ENCODE measurements at regions not wholly inside any gene's neighbourhood (a gene's known extent, or its start where the extent isn't known, plus 50 kb on each side); places are given as distances from the start of the nearest gene placed in this dataset.

GRCh38 chr2:18363348-18363747, 197.1 kb downstream of the RDH14 start:
- H3K27me3 ChIP-seq, result no peaks in the 10 kb centered on the region
- no peaks in the 10 kb centered on the region for H3K36me3 ChIP-seq
- no peak overlapping the region for H3K4me3 ChIP-seq
- no peak for DNase-seq (ENCODE audit: low spot score in 2 of 2)
- TF ChIP-seq CTCF (IDR thresholded peaks at IDR 0.05), result no peak
- H3K9me3 ChIP-seq, result no peaks in the 10 kb centered on the region
- no peak overlapping the region for H3K27ac ChIP-seq
- intact Hi-C loops (cut with DNase I), result no loop called here
- no peaks in the 10 kb centered on the region for H3K4me1 ChIP-seq

GRCh38 chr2:18362696-18363095, 197.8 kb downstream of the RDH14 start:
- DNase-seq (ENCODE audit: low spot score in 2 of 2), result no peak
- Histone ChIP-seq H3K27ac (no peak overlapping the region), H3K4me3 (no peak overlapping the region), H3K4me1 (no peaks in the 10 kb centered on the region), H3K9me3 (no peaks in the 10 kb centered on the region), H3K36me3 (no peaks in the 10 kb centered on the region), H3K27me3 (no peaks in the 10 kb centered on the region)
- no peak for TF ChIP-seq CTCF (IDR thresholded peaks at IDR 0.05)
- intact Hi-C loops (cut with DNase I), result no loop called here

GRCh38 chr2:18357537-18357936, 202.9 kb downstream of the RDH14 start:
- no peaks in the 10 kb centered on the region for H3K4me1 ChIP-seq
- intact Hi-C loops (cut with DNase I), result no loop called here
- no peak overlapping the region for H3K27ac ChIP-seq

GRCh38 chr2:18356676-18357075, 203.8 kb downstream of the RDH14 start:
- DNase-seq (ENCODE audit: low spot score in 2 of 2), result no peak
- H3K4me1 ChIP-seq, result no peaks in the 10 kb centered on the region
- H3K36me3 ChIP-seq, result no peaks in the 10 kb centered on the region
- no peak overlapping the region for H3K4me3 ChIP-seq
- no peaks in the 10 kb centered on the region for H3K27me3 ChIP-seq
- H3K9me3 ChIP-seq, result no peaks in the 10 kb centered on the region
- intact Hi-C loops (cut with DNase I), result no loop called here
- TF ChIP-seq CTCF (IDR thresholded peaks at IDR 0.05), result no peak
- H3K27ac ChIP-seq, result no peak overlapping the region

More at GRCh38 chr2:18357537-18357936, 202.9 kb downstream of the RDH14 start:
- no peak for TF ChIP-seq CTCF (IDR thresholded peaks at IDR 0.05)
- Histone ChIP-seq H3K36me3 (no peaks in the 10 kb centered on the region), H3K4me3 (no peak overlapping the region), H3K27me3 (no peaks in the 10 kb centered on the region), H3K9me3 (no peaks in the 10 kb centered on the region)
- no peak for DNase-seq (ENCODE audit: low spot score in 2 of 2)

GRCh38 chr2:18349421-18349820, 211.0 kb downstream of the RDH14 start:
- H3K27ac ChIP-seq, result no peak overlapping the region
- DNase-seq (ENCODE audit: low spot score in 2 of 2), result no peak
- no peak for TF ChIP-seq CTCF (IDR thresholded peaks at IDR 0.05)
- H3K9me3 ChIP-seq, result no peaks in the 10 kb centered on the region
- H3K27me3 ChIP-seq, result no peaks in the 10 kb centered on the region
- H3K4me1 ChIP-seq, result peaks cover 0 to 8% of the 10 kb centered on the region in 2 donors
- intact Hi-C loops (cut with DNase I), result no loop called here
- no peak overlapping the region for H3K4me3 ChIP-seq
- H3K36me3 ChIP-seq, result no peaks in the 10 kb centered on the region

- no peaks in the 10 kb centered on the region for H3K9me3 ChIP-seq
- peak overlapping the region in 1 of 2 donors; percentile 62 for H3K27ac ChIP-seq
- intact Hi-C loops (cut with DNase I), result no loop called here
- TF ChIP-seq CTCF (IDR thresholded peaks at IDR 0.05), result no peak
- no peaks in the 10 kb centered on the region for H3K27me3 ChIP-seq
- no peaks in the 10 kb centered on the region for H3K36me3 ChIP-seq
- peaks cover 0 to 8% of the 10 kb centered on the region in 2 donors for H3K4me1 ChIP-seq
- DNase-seq (ENCODE audit: low spot score in 2 of 2), result no peak
- no peak overlapping the region for H3K4me3 ChIP-seq
Measured at GRCh38 chr2:18346874-18347273, 213.6 kb downstream of the RDH14 start.
